Neuronal stem cell (in vitro differentiated cells): ENCODE measurements at regions not wholly inside any gene's neighbourhood (a gene's known extent, or its start where the extent isn't known, plus 50 kb on each side); places are given as distances from the start of the nearest gene placed in this dataset.

Source experiments
- DNase-seq: peaks from one replicate; pipeline ENCODE4 v3.0.0-alpha.2; 2013; ENCODE audit warnings: low spot score
- H2AFZ ChIP-seq: one replicate; pipeline ENCODE4 v1.6.1; 2013; ENCODE audit warnings: mild to moderate bottlenecking, low read length, inconsistent platforms
- H2AK5ac ChIP-seq: 2 replicates; pipeline ENCODE4 v1.6.1; 2013; ENCODE audit warnings: low read depth, mild to moderate bottlenecking, inconsistent platforms, low read length, moderate library complexity, mixed read lengths
- H2BK120ac ChIP-seq: 2 replicates; pipeline ENCODE4 v1.6.1; 2013; ENCODE audit warnings: low read depth, mild to moderate bottlenecking, inconsistent platforms, low read length, moderate library complexity, mixed read lengths
- H2BK12ac ChIP-seq: one replicate; pipeline ENCODE4 v1.6.1; 2013; ENCODE audit warnings: low read length, inconsistent platforms
- H2BK15ac ChIP-seq: 2 replicates; pipeline ENCODE4 v1.6.1; 2013; ENCODE audit warnings: mild to moderate bottlenecking, low read length, inconsistent platforms, mixed read lengths
- H2BK5ac ChIP-seq: one replicate; pipeline ENCODE4 v1.6.1; 2013; ENCODE audit warnings: inconsistent platforms, mild to moderate bottlenecking, low read length, moderate library complexity
- H3K14ac ChIP-seq: one replicate; pipeline ENCODE4 v1.6.1; 2013; ENCODE audit warnings: low read length, inconsistent platforms
- H3K18ac ChIP-seq: 2 replicates; pipeline ENCODE4 v1.6.1; 2013; ENCODE audit warnings: low read length, inconsistent platforms
- H3K23ac ChIP-seq: 2 replicates; pipeline ENCODE4 v1.6.1; 2013; ENCODE audit warnings: low read depth, mild to moderate bottlenecking, mixed read lengths, low read length, inconsistent platforms; ENCODE audit not compliant: poor library complexity
- H3K27ac ChIP-seq: replicated peaks from 3 replicates; pipeline ENCODE4 v1.5.1; 2013; ENCODE audit warnings: low read length, inconsistent platforms
- H3K27me3 ChIP-seq, 3 experiments: 2 replicates each; pipeline ENCODE4 v1.6.1; 2013; ENCODE audit warnings: low read length in 3 of 3, mild to moderate bottlenecking in 2 of 3, inconsistent platforms in 1 of 3, low read depth in 1 of 3, mixed read lengths in 1 of 3, moderate library complexity in 1 of 3; ENCODE audit not compliant: control insufficient read depth in 3 of 3, insufficient read depth in 3 of 3
- H3K36me3 ChIP-seq, 2 donors: replicated peaks in 1 of 2; 2 replicates each; pipeline ENCODE4 v1.6.1; 2013; ENCODE audit warnings: low read length in 2 of 2; ENCODE audit not compliant: control insufficient read depth in 2 of 2, insufficient read depth in 2 of 2
- H3K4ac ChIP-seq: 2 replicates; pipeline ENCODE4 v1.6.1; 2013; ENCODE audit warnings: inconsistent platforms, mild to moderate bottlenecking, low read length, moderate library complexity
- H3K4me1 ChIP-seq, 2 donors: 1 replicate in 1 of 2; 2 replicates in 1 of 2; pipeline ENCODE4 v1.6.1; 2013; ENCODE audit warnings: low read length in 2 of 2, low read depth in 1 of 2; ENCODE audit not compliant: control insufficient read depth in 2 of 2, insufficient read depth in 1 of 2
- H3K4me2 ChIP-seq: one replicate; pipeline ENCODE4 v1.6.1; 2013; ENCODE audit warnings: mild to moderate bottlenecking, low read length, inconsistent platforms; ENCODE audit not compliant: insufficient read depth, poor library complexity, severe bottlenecking
- H3K4me3 ChIP-seq, 2 donors: 2 replicates each; pipeline ENCODE4 v1.5.1; 2013; ENCODE audit warnings: low read length in 2 of 2, mild to moderate bottlenecking in 2 of 2, inconsistent platforms in 1 of 2, moderate library complexity in 1 of 2
- H3K79me1 ChIP-seq: one replicate; pipeline ENCODE4 v1.6.1; 2013; ENCODE audit warnings: low read depth, mild to moderate bottlenecking, inconsistent platforms, low read length, moderate library complexity
- H3K9ac ChIP-seq: one replicate; pipeline ENCODE4 v1.6.1; 2013; ENCODE audit warnings: mild to moderate bottlenecking, low read depth, low read length, inconsistent platforms; ENCODE audit not compliant: poor library complexity
- H3K9me3 ChIP-seq, 2 donors: replicated peaks in 1 of 2; 2 replicates each; pipeline versions ENCODE3 to v1.6.1; 2013; ENCODE audit warnings: low read length in 2 of 2, mild to moderate bottlenecking in 2 of 2, inconsistent platforms in 1 of 2, low read depth in 1 of 2, mixed read lengths in 1 of 2, moderate library complexity in 1 of 2; ENCODE audit not compliant: control insufficient read depth in 2 of 2, insufficient read depth in 1 of 2
- H4K8ac ChIP-seq: one replicate; pipeline ENCODE4 v1.6.1; 2013; ENCODE audit warnings: low read depth, mild to moderate bottlenecking, inconsistent platforms, low read length, moderate library complexity
- H4K91ac ChIP-seq: one replicate; pipeline ENCODE4 v1.6.1; 2013; ENCODE audit warnings: low read length, low read depth, mild to moderate bottlenecking, inconsistent platforms; ENCODE audit not compliant: poor library complexity
- WGBS, 2 donors: extraction: QIAGEN DNeasy Blood & Tissue Kit; methylation state at CpG; one replicate each; pipeline ENCODE4 v1.1.7; 2013; ENCODE audit warnings: missing lambda C conversion rate in 2 of 2, mixed read lengths in 1 of 2; ENCODE audit not compliant: insufficient read length in 2 of 2, insufficient replicate concordance in 1 of 2; ENCODE audit errors: extremely low coverage in 2 of 2; 5-methylcytosine and 5-hydroxymethylcytosine counted together

DNA sequence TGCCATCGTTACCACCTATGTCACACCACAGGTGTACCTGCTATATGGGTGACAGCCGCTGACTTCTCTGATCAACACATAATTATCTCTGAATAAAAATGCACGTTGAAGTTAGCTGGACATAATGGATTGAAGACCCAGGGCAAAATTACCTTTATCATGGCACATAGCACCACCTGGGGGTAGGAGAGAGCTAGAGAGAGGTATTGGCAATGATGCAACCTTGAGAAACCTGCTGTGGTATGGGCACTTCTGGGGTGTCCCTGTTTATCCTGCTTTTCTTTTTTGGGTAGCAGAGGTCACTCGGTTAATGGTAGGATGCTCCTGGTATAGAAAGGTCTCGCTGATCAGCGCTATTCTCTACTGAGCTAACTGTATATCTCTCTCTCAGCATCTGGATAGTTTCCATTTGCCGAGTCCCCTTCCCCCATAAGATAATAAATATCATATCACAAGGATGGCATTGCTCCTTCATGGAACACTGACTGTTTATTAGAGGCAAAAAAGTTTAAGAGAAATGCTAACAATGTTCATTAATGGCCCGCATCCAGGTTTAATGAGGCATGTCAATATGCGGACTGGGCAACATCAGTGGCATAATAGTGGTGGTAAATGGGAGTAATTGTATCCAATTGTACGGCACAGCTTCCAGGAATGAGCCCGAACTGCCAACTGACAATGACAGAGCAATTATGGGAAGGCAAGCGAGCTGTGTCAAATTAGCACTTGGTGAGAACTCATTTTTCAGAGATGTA is 323.1 kb downstream of the TFEC start:
- Histone ChIP-seq H3K27me3 (no peaks in the 10 kb centered on the region), H2BK5ac (no peak overlapping the region), H3K14ac (no peak overlapping the region), H3K4me2 (no peak overlapping the region), H2AK5ac (no peak overlapping the region), H3K23ac (no peak overlapping the region), H3K4ac (no peak overlapping the region), H4K8ac (no peak overlapping the region), H2BK12ac (no peak overlapping the region), H3K9ac (no peak overlapping the region), H3K79me1 (no peaks in the 10 kb centered on the region), H3K9me3 (no peaks in the 10 kb centered on the region), H2BK120ac (no peak overlapping the region), H3K36me3 (no peaks in the 10 kb centered on the region), H3K18ac (no peak overlapping the region), H4K91ac (no peak overlapping the region), H3K4me3 (no peak overlapping the region), H2BK15ac (no peak overlapping the region), H3K27ac (no peak overlapping the region), H3K4me1 (peaks cover 3 to 6% of the 10 kb centered on the region in 2 donors), H2AFZ (peak overlapping the region; percentile 17)
- no CpG with 5 or more reads among the region's 12 CpGs for WGBS, 2 donors
- DNase-seq = no peak

DNA sequence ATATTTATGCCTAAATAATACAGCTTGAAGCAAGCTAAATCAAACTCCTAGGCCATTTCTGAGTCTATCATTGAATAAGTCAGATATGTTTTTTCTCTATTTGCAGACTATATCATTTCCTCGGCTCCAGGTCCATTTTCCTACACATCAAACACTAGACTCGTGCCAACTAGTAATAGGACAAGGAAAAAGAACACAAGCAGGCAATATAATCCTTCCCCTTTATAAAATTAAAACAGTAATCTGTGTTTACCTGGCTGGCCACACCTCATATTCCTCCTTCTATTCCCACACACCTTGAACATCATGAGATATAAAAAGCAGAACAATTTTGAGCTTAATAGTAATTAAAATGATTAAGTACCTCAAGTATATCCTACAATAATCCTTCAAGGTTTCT is 325.7 kb downstream of the TFEC start:
- Histone ChIP-seq H4K8ac (no peak overlapping the region), H3K4me3 (no peak overlapping the region), H3K4ac (no peak overlapping the region), H2BK120ac (no peak overlapping the region), H3K79me1 (no peaks in the 10 kb centered on the region), H2AFZ (no peak overlapping the region), H2BK5ac (no peak overlapping the region), H2BK12ac (no peak overlapping the region), H3K4me1 (peaks cover 3 to 6% of the 10 kb centered on the region in 2 donors), H3K27me3 (no peaks in the 10 kb centered on the region), H3K4me2 (no peak overlapping the region), H3K23ac (no peak overlapping the region), H2AK5ac (no peak overlapping the region), H3K14ac (no peak overlapping the region), H3K9ac (no peak overlapping the region), H2BK15ac (no peak overlapping the region), H3K18ac (no peak overlapping the region), H3K27ac (no peak overlapping the region), H3K36me3 (no peaks in the 10 kb centered on the region), H4K91ac (no peak overlapping the region), H3K9me3 (no peaks in the 10 kb centered on the region)
- WGBS, 2 donors = no CpG with 5 or more reads among the region's 2 CpGs
- DNase-seq = no peak

DNA sequence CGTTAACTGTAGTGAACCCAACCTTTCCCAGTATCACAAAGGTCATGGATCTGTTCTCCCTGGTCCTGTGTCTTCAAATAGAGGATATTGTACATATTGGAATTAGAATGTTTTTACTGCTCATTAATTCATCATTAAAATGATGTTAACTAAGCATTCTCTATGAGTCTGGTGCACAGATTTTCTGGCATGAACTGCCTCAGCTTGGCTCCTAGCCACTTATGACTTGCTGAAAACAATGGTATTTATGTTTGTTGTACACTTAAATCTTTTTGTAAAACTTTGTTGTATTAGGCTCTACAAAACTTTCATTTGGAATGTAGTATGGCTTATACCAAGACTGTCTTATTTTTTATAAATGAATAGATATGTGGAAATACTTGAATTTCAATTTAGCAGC is 329.4 kb downstream of the TFEC start:
- WGBS, 2 donors = no CpG with 5 or more reads among the region's 1 CpG

DNA sequence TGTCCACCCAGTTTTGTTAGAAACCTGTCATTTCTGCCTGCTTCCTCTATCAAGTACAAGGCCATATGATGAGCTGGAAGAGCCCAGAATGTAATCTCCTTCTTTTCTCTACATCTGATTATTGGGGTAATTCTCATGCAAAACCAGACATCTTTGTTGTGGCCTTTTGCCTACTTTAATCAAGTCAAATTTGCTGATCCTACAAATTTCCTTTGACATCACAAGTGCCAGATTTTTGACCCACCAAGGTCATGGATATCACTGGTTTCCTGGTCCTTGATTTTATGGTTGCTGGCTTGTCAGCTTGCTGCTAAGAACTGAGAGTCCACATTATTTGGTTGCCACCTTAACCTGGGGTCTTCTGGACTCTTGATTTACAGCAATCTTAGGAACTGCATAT is 336.1 kb downstream of the TFEC start:
- H3K4ac ChIP-seq = no peak overlapping the region
- no peak overlapping the region for H3K23ac ChIP-seq
- H4K91ac ChIP-seq = no peak overlapping the region
- no peak overlapping the region for H3K14ac ChIP-seq
- no peak overlapping the region for H3K27ac ChIP-seq
- no peak overlapping the region for H3K9ac ChIP-seq
- no peaks in the 10 kb centered on the region for H3K9me3 ChIP-seq
- no peak for DNase-seq
- no peak overlapping the region for H3K4me2 ChIP-seq
- no peak overlapping the region for H2AK5ac ChIP-seq
- no peak overlapping the region for H2BK120ac ChIP-seq
- H2AFZ ChIP-seq = no peak overlapping the region
- H3K79me1 ChIP-seq = no peaks in the 10 kb centered on the region
- no peak overlapping the region for H3K18ac ChIP-seq
- H2BK12ac ChIP-seq = no peak overlapping the region
- H3K4me1 ChIP-seq = no peaks in the 10 kb centered on the region
- no peak overlapping the region for H2BK15ac ChIP-seq
- no peaks in the 10 kb centered on the region for H3K36me3 ChIP-seq
- no peak overlapping the region for H2BK5ac ChIP-seq
- H4K8ac ChIP-seq = no peak overlapping the region
- no peak overlapping the region for H3K4me3 ChIP-seq
- H3K27me3 ChIP-seq = no peaks in the 10 kb centered on the region

More for the DNA sequence above, 329.4 kb downstream of the TFEC start:
- Histone ChIP-seq H3K18ac (no peak overlapping the region), H2BK15ac (no peak overlapping the region), H2BK120ac (no peak overlapping the region), H3K27me3 (no peaks in the 10 kb centered on the region), H3K9ac (no peak overlapping the region), H3K36me3 (no peaks in the 10 kb centered on the region), H3K27ac (no peak overlapping the region), H3K4ac (no peak overlapping the region), H3K4me2 (no peak overlapping the region), H2AFZ (no peak overlapping the region), H2BK12ac (no peak overlapping the region), H2BK5ac (no peak overlapping the region), H3K79me1 (no peaks in the 10 kb centered on the region), H2AK5ac (no peak overlapping the region), H3K23ac (no peak overlapping the region), H3K14ac (no peak overlapping the region), H4K91ac (no peak overlapping the region), H3K9me3 (no peaks in the 10 kb centered on the region), H3K4me3 (no peak overlapping the region), H3K4me1 (no peaks in the 10 kb centered on the region), H4K8ac (no peak overlapping the region)
- DNase-seq = no peak
